Spleen (tissue), 11 donors: ENCODE measurements at regions not wholly inside any gene's neighbourhood (a gene's known extent, or its start where the extent isn't known, plus 50 kb on each side); places are given as distances from the start of the nearest gene placed in this dataset.
"Not testable (repeated sequence)": the region's sequence is repeated elsewhere in the genome, so short reads cannot be mapped to it uniquely, and the experiment has no call there.

Experiments used
- DNase-seq: peaks from one replicate; pipeline ENCODE4 v3.0.0-alpha.2; 2020
- H3K27ac ChIP-seq, 8 donors: fragments of 200-600 bp; sonication (generic) in 7 of 8; 1 replicate in 4 of 8; 2 replicates in 4 of 8; pipeline versions ENCODE4 v1.5.0 to v1.8.0; 2016 to 2021; ENCODE audit warnings: inconsistent platforms in 4 of 8, mild to moderate bottlenecking in 4 of 8, moderate library complexity in 1 of 8
- H3K27me3 ChIP-seq, 7 donors: fragments of 200-600 bp; sonication (generic) in 6 of 7; replicated peaks in 1 of 7; 1 replicate in 4 of 7; 2 replicates in 3 of 7; pipeline versions ENCODE4 v1.5.0 to v1.8.0; 2016 to 2021; ENCODE audit warnings: inconsistent platforms in 3 of 7, mild to moderate bottlenecking in 1 of 7
- H3K36me3 ChIP-seq, 6 donors: fragments of 200-600 bp; sonication (generic) in 5 of 6; 1 replicate in 4 of 6; 2 replicates in 2 of 6; pipeline versions ENCODE4 v1.5.0 to v1.8.0; 2016 to 2021; ENCODE audit warnings: inconsistent platforms in 2 of 6
- H3K4me1 ChIP-seq, 6 donors: fragments of 200-600 bp; sonication (generic) in 5 of 6; 1 replicate in 3 of 6; 2 replicates in 3 of 6; pipeline versions ENCODE4 v1.5.0 to v1.8.0; 2016 to 2021; ENCODE audit warnings: inconsistent platforms in 3 of 6
- H3K4me3 ChIP-seq, 8 donors: fragments of 200-600 bp; sonication (generic) in 7 of 8; 1 replicate in 4 of 8; 2 replicates in 4 of 8; pipeline versions ENCODE4 v1.5.0 to v1.8.0; 2016 to 2021; ENCODE audit warnings: inconsistent platforms in 4 of 8, mild to moderate bottlenecking in 4 of 8, moderate library complexity in 2 of 8
- H3K9me3 ChIP-seq, 8 donors: fragments of 200-600 bp; sonication (generic) in 7 of 8; 1 replicate in 4 of 8; 2 replicates in 4 of 8; pipeline versions ENCODE4 v1.5.0 to v1.8.0; 2016 to 2021; ENCODE audit warnings: inconsistent platforms in 4 of 8
- POLR2A ChIP-seq, 3 donors: fragments of 450-650 bp; IDR thresholded peaks; one replicate each; pipeline ENCODE4 v1.5.1; 2017; ENCODE audit warnings: antibody characterized with exemption in 3 of 3, mild to moderate bottlenecking in 1 of 3
- POLR2AphosphoS5 ChIP-seq, 3 donors: sonication (generic); formaldehyde crosslinking; IDR thresholded peaks; one replicate each; pipeline ENCODE4 v1.5.1; 2017; ENCODE audit warnings: antibody characterized with exemption in 3 of 3
- WGBS, 5 donors: extraction: QIAGEN DNeasy Blood & Tissue Kit in 3 of 5; methylation state at CpG; one replicate each; pipeline versions ENCODE4 v1.1.5 to v1.1.7; 2013 to 2018; 5-methylcytosine and 5-hydroxymethylcytosine counted together
- intact Hi-C: fragments of 100-400 bp; cut with DNase I; formaldehyde crosslinking; loops from one replicate; pipeline ENCODE4 v1.15.0; 2023; ENCODE audit warnings: low total_unique reads
- TF ChIP-seq, protein P1 (sequence below), 11 experiments: fragments of 200-600 bp in 7 of 11; fragments of 450-650 bp in 4 of 11; sonication (generic) in 4 of 11; IDR thresholded peaks in 8 of 11; conservative IDR thresholded peaks in 3 of 11; 1 replicate in 7 of 11; 2 replicates in 4 of 11; pipeline versions ENCODE4 v1.4.0 to v1.8.0; 2016 to 2021; ENCODE audit warnings: antibody characterized with exemption in 11 of 11, inconsistent platforms in 4 of 11, mild to moderate bottlenecking in 1 of 11
- donor health status: healthy with polysubstance abuse.
- donor health status: DM: no; HTN: no; CAD: no; lungs with moderate emphysema.
- donor health status: DM: no; HTN: no; CAD: no.
- donor health status: Bipolar disorder and iron deficiency.
- donor health status: healthy.
- donor health status: DM: no; HTN: no; CAD: no.
- donor health status: DM: yes; HTN: yes; CAD: no.

DNA sequence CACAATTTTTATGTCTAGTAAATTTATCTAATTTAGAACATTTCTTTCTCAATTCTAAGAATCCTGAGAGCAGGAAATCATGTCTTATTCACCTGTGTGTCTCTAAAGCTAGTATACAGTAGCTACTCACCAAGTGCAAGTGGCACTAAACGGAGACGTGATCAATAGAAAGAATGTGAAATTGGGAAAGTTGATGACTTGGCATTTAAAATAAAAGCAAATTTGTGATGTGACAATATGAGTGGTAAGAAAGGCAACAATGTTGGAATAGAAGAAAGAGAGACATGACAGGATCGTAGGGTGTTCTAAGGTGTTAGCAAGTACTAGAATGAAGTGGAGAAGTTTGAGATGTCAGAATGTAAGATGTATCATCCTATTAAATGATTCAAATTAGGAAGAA lies 725.9 kb downstream of the BCKDHB start:
- Histone ChIP-seq H3K36me3 (no peaks in the 10 kb centered on the region), H3K4me1 (no peaks in the 10 kb centered on the region), H3K4me3 (no peak overlapping the region), H3K9me3 (no peaks in the 10 kb centered on the region), H3K27ac (no peak overlapping the region), H3K27me3 (no peaks in the 10 kb centered on the region)
- WGBS, 5 donors, result 88 to 97% (median 93%) methylated on average over 3 of the region's 3 CpGs
- TF ChIP-seq, protein P1, sequence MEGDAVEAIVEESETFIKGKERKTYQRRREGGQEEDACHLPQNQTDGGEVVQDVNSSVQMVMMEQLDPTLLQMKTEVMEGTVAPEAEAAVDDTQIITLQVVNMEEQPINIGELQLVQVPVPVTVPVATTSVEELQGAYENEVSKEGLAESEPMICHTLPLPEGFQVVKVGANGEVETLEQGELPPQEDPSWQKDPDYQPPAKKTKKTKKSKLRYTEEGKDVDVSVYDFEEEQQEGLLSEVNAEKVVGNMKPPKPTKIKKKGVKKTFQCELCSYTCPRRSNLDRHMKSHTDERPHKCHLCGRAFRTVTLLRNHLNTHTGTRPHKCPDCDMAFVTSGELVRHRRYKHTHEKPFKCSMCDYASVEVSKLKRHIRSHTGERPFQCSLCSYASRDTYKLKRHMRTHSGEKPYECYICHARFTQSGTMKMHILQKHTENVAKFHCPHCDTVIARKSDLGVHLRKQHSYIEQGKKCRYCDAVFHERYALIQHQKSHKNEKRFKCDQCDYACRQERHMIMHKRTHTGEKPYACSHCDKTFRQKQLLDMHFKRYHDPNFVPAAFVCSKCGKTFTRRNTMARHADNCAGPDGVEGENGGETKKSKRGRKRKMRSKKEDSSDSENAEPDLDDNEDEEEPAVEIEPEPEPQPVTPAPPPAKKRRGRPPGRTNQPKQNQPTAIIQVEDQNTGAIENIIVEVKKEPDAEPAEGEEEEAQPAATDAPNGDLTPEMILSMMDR (IDR thresholded peaks at IDR 0.05 in 8 of 11, conservative IDR thresholded peaks at IDR 0.05 in 3 of 11), result no peak
- TF ChIP-seq POLR2AphosphoS5 (IDR thresholded peaks at IDR 0.05) (no peak), POLR2A (IDR thresholded peaks at IDR 0.05) (no peak)
- intact Hi-C loops, result no loop called here
- DNase-seq, result no peak

DNA sequence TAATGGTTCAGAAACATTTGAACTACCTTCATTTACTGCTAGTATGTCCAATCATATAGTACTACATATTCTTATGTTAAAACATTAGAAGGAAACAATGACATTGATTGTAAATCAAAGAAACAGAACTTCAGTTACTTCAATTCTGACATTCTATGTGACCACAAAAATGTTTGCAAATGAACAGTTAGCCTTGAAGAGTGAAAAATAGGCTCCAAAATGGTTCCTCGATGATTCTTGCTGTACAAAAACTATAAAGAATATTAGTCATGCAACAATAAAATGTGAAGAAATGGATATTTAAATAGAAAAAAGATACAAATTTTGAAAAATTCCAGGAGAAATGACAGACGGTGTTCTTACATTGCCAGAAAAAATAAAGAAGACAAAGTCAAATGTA lies 686.9 kb downstream of the BCKDHB start:
- WGBS, 5 donors, result 76 to 89% (median 83%) methylated on average over 2 of the region's 2 CpGs
- DNase-seq, result no peak
- H3K36me3 ChIP-seq, result no peaks in the 10 kb centered on the region
- H3K9me3 ChIP-seq, result peaks cover 0 to 13% (median 1%) of the 10 kb centered on the region in 8 donors
- TF ChIP-seq, protein P1 (IDR thresholded peaks at IDR 0.05 in 8 of 11, conservative IDR thresholded peaks at IDR 0.05 in 3 of 11), result no peak
- H3K4me1 ChIP-seq, result peaks cover 0 to 3% (median 0%) of the 10 kb centered on the region in 6 donors
- H3K4me3 ChIP-seq, result no peak overlapping the region
- no peak overlapping the region for H3K27ac ChIP-seq
- intact Hi-C loops, result no loop called here
- no peaks in the 10 kb centered on the region for H3K27me3 ChIP-seq

DNA sequence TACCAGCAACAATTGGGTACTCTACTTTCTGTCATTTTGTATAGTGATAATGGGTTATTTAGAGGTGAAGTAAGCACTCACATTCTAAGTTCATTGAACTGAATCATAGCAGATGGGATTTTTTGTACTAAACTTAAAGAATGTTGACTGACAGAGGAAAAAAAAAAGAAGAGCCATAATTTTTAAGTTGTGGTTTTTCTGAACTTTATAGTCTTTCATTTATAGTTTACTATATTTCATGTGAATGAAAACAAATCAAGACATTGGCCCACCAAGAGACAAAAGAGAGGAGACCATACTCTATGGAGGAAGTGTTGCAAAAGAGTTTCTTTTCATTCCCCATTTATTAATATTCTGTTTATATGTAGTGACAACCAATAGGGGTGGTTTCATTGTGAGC lies 685.7 kb downstream of the BCKDHB start:
- intact Hi-C loops, result no loop called here
- H3K36me3 ChIP-seq, result no peaks in the 10 kb centered on the region
- H3K4me1 ChIP-seq, result peaks cover 0 to 3% (median 0%) of the 10 kb centered on the region in 6 donors
- peaks cover 0 to 10% (median 1%) of the 10 kb centered on the region in 8 donors for H3K9me3 ChIP-seq
- TF ChIP-seq, protein P1 (IDR thresholded peaks at IDR 0.05 in 8 of 11, conservative IDR thresholded peaks at IDR 0.05 in 3 of 11), result no peak
- TF ChIP-seq POLR2AphosphoS5 (IDR thresholded peaks at IDR 0.05) (no peak), POLR2A (IDR thresholded peaks at IDR 0.05) (no peak)
- no peaks in the 10 kb centered on the region for H3K27me3 ChIP-seq
- DNase-seq, result no peak
- H3K27ac ChIP-seq, result no peak overlapping the region
- no peak overlapping the region for H3K4me3 ChIP-seq

DNA sequence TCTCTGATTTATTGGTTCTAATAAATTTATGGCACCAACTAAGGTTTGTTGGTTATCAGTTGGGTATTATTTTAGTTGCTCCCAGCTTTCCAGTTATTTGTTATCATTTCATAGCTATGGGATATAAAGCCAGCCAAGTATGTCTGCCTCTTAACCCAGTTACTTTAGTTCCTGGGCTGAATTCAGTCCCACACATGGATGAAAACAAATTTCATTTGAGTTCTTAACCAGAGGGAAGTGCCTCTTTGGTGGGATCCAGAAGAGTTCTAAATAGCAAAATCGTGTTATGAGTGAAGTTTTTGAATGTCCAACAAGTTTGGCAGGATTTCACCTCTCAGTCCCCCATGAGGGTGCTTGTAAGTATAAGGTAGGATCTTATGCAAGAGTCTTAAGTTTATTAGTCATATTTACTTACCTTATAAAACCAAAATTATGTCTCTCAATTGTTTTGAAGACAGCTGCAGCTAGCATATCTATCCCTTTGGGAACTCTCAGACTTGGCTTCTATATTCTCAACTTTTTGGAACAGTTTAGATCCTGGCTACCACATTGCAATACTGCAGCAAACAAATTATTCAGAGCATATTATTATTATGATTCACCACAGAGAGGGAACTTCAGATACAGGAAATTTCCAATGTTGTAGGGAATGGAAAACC lies 683.6 kb downstream of the BCKDHB start:
- DNase-seq, result no peak
- H3K36me3 ChIP-seq, result no peaks in the 10 kb centered on the region
- no peaks in the 10 kb centered on the region for H3K27me3 ChIP-seq
- intact Hi-C loops, result no loop called here
- H3K27ac ChIP-seq, result no peak overlapping the region
- no peak for TF ChIP-seq POLR2A (IDR thresholded peaks at IDR 0.05)
- TF ChIP-seq POLR2AphosphoS5 (IDR thresholded peaks at IDR 0.05), result no peak
- TF ChIP-seq, protein P1 (IDR thresholded peaks at IDR 0.05 in 8 of 11, conservative IDR thresholded peaks at IDR 0.05 in 3 of 11), result no peak
- H3K9me3 ChIP-seq, result peaks cover 0 to 6% (median 0%) of the 10 kb centered on the region in 8 donors
- WGBS, 5 donors, result 38 to 48% (median 40%) methylated on average over 1 of the region's 1 CpG
- H3K4me3 ChIP-seq, result no peak overlapping the region
- peaks cover 0 to 3% (median 0%) of the 10 kb centered on the region in 6 donors for H3K4me1 ChIP-seq

DNA sequence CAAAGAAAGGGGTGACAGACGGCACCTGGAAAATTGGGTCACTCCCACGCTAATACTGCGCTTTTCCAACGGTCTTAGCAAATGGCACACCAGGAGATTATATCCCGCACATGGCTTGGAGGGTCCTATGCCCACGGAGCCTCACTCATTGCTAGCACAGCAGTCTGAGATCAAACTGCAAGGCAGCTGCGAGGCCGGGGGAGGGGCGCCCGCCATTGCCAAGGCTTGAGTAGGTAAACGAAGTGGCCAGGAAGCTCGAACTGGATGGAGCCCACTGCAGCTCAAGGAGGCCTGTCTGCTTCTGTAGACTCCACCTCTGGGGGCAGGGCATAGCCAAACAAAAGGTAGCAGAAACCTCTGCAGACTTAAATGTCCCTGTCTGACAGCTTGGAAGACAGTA lies 676.8 kb downstream of the BCKDHB start:
- peak; percentile 37 for DNase-seq
- WGBS, 5 donors, result 85 to 92% (median 88%) methylated on average over 12 of the region's 12 CpGs

More for the DNA sequence above, 676.8 kb downstream of the BCKDHB start:
- H3K36me3 ChIP-seq, H3K27ac ChIP-seq, H3K4me3 ChIP-seq, H3K27me3 ChIP-seq, H3K4me1 ChIP-seq, intact Hi-C loops: not testable (repeated sequence)
- peaks cover 0 to 45% (median 27%) of the 10 kb centered on the region in 8 donors for H3K9me3 ChIP-seq
